Islet of Langerhans (tissue), 1 donor: ENCODE measurements at regions not wholly inside any gene's neighbourhood (a gene's known extent, or its start where the extent isn't known, plus 50 kb on each side); places are given as distances from the start of the nearest gene placed in this dataset.

Source experiments
- FAIRE-seq: peaks from one replicate; lab custom pipeline; 2011; peaks lifted over from hg19 to GRCh38; lab: Jason Lieb, UNC

DNA sequence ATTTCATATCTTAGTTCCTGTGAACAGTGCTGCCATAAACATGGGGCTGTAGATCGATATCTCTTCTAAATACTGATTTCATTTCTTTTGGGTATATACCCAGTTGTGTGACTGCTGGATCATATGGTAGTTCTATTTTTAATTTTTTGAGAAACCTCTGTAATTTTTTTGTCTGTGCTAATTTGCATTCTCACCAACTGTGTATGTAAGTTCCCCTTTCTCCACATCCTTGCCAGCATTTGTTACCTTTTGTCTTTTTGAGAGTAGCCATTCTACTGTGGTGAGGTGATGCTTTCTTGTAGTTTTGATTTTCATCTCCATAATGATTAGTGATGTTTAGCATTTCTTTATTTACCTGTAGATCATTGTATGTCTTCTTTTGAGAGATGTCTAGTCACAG lies 2086.5 kb upstream of the TENM3 start:
- no peak for FAIRE-seq

DNA sequence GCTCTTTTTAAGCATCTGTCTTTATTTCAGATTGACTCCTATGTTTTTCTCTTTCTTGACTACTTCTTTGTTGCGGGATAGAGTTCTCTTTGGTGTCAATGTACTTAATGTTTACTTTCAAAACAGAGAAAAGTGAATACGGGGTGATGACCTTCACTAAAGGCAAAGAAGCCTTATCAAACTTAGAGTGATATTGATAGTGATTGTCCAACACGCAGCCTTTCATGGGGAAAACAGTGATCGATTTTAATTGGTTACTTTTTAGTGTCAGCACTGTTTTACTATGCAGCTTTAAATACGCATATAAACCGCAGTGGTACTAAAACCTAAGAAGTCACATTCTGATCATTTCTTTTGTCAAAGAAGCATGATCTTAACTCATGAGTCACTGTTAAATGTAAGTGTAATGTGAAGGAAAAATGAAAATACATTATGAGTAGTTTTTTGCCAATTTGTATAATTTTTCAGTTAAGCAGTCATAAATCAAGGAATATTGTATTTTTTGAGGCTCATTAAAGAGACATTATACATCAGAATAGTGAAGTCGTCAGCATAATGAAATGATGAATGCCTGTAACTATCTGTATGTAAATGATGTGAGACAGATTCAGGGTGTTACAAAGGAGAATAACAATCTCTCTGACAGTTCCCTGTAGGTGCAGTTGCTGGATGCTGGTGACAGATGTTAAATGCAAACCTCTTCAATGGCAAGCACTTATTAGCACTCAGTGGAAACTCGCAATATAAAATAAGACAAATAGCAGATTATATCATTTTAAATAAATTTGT lies 2082.8 kb upstream of the TENM3 start:
- no peak for FAIRE-seq

DNA sequence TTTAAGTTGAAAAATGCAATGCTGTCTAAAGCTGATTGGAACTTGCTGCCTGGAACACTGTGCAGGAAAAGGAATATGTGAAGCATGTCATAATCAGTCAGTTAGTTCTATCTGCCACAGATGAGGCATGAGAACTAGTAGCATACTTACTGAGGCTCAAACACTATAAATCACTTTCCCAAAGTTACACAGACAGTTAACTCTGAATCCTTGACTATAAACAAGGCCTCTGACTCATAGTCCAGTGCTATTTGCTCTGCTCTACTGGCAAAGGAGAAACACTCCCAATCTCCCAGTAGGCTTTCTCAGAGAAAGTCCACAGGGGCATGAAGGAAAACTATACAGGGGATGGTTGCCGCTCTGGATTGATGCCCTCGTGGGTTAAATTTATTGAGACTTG lies 2078.4 kb upstream of the TENM3 start:
- FAIRE-seq = no peak

DNA sequence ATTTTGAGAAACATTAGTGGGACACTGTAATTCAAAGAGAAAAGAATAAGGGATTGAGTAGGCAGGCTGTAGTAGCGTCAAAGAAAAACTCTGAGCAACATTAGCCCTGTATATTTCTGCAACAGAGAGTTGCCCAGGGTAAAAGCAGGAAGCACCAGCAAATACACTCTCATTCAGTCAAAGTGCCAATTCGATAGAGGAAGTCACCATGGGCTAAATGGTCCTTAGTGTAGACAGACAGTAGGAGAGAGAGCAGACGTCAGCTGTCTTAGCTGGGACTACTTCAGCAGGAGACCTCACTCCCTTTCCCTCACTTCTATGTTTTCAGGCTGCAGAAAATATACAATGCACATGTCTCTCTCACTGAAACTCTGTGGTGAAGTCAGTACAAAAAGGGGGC lies 2073.8 kb upstream of the TENM3 start:
- no peak for FAIRE-seq

DNA sequence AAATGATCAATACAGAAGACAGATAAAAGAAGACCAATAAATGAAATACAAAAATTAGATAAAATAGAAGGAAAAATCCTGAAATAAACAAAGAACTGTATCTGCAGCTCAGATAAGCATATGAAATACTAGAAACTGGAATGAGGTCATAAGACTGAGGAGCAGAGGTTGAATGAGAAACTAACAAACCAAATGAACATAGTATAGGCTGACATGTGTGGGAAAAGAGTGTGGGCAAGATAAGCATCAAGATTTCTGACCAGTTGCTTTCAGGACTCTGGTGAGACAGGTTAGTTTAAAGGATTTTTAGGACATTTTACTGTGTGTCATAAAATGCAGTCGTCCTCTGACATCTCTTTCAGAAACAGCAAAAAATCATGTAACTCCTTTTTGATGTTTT lies 2073.2 kb upstream of the TENM3 start:
- FAIRE-seq = no peak

DNA sequence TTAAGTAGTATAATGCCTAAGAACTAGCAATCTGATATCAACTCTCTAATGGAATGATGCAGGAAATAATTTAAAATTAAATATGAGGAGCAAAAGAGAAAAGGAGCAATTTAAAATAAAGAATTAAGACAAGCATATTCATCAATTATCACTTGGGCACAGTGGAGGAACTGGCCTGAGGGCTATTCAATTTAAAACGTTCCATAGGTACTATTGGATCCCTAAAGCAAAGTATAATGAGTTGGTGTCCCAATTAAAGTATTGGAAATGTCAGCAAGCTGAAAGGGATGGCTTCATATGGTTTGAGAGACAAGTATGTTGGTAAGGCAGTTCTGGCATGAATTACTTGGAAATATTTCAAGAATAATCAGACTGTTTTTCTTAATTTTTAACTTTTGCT lies 2064.1 kb upstream of the TENM3 start:
- FAIRE-seq = no peak

DNA sequence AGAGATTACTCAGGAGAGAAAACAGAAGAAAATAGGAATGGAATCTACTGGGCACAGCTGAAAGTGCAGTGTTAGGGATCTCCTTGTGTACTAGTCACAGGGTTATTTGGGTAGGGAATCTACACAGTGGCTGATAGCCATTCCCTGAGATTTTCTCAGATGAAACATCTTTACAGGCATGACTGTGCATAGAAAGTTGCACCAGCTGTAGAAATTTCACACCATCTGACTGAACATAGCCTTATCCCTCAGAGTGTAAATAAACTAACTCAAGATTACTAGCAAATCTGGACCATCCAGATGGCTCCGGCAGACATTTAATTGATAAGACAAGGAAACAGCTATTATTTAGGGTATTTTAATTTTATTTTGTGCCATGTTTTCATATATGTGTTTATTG lies 2053.5 kb upstream of the TENM3 start:
- no peak for FAIRE-seq

DNA sequence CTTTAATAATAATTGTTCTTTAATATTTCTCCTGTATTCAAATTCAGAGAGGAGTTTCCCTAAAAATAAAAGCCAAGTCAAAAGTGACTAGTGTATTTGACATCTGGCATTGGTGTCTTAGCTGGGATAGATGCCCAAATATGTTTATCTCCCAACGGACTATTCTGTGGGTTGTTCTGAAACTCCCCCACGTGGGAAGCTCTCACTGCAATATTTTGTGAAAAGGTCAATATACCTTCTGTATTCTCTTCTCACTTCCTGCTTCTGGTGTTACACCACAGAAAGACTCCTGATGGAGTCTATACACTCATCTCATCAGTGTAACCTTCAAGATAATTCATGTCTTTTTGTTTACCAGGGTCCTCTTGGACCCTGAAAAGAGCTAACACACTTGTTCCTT lies 2052.8 kb upstream of the TENM3 start:
- FAIRE-seq = no peak

DNA sequence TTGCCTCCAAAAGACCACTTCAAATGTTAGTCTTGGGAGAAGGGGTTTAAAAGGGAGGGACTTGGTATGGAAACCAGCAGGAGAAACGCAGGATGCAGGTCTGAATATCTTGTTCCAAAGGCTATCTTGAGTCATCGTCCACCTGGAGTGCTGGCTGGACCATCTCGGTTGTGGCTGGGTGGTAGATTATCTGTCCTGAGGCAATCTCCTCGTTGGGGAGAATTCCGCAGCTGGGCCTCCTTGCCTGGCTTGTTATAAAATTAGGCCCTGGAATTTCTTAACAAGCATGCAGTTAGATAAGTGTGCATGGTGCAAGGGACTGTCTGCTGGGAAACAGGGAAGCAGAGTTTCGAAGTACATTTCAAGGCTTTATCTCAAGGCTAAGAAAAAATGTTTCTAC lies 2045.7 kb upstream of the TENM3 start:
- FAIRE-seq = no peak

DNA sequence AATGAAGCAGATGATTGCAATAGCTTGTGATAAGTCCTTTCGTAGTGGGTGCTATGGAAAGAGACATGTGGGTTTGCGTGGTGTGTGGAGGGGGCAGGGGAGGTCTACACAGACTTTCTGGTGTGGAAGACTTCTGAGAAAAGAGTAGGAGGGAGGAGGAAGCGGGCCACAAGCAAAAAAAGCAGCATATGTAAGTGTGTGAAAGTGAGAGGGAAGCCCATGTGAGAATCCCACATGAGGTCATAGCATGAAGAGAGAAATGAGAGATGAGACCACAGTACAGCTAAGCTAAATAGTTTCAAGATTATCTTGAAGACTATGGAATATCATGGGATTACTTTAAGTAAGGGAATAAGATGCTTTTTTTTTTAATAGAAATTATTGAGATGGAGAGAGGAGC lies 2039.9 kb upstream of the TENM3 start:
- FAIRE-seq = no peak

DNA sequence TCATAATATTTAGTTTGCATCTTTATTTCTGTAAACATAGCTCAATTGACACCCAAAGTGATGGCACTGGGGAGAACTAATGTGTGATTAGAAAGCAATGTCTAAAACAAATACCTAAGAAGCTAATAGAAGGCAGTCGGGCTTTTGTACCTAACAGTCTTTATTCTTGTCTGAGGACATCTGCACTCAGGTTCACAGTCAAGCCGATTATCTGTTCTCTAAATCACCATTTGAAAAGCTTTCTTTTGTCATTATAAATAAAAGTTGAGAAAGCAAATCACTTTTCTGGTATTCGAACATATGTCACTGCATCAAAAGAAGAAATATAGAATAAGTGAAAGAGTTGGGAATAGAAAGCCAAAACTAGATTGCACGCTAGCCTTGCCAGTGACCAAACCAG lies 2037.9 kb upstream of the TENM3 start:
- no peak for FAIRE-seq

DNA sequence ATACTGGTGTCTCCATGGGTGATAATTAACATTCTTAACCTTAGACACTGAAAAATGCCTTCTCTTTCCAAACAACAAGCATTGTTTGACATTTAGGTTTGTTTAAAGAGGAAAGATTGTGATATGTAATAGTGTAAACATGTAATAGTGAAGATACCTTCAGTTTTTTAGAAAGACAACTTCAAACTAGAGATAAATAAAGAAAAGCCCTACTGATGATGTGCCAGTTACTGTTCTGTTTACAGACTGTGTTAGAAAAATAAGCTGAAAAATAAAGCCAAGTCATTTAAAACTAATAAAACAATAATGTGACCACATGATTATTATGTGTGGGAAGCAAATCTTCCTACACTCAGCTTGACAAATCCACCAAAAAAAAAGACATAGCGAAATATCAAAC lies 2035.3 kb upstream of the TENM3 start:
- FAIRE-seq = no peak

DNA sequence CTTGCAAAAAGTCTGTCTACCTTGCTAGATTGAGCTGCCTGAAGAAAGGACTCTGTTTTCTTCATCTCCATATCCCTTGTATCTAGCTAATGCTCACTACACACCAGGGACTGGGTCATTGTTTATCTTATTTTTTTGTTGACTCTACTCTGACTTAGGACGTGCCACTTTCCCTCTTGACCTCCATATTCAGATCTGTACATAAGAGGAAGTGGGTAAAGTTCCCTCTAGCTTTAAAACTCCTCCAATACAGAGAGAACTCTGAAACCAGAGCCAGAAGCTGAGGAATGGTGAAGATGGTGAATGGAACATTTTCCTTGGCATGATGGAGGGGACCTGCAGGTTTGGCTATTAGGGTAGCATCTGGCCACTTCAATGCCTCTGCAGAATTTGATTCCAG lies 2026.1 kb upstream of the TENM3 start:
- FAIRE-seq = no peak

DNA sequence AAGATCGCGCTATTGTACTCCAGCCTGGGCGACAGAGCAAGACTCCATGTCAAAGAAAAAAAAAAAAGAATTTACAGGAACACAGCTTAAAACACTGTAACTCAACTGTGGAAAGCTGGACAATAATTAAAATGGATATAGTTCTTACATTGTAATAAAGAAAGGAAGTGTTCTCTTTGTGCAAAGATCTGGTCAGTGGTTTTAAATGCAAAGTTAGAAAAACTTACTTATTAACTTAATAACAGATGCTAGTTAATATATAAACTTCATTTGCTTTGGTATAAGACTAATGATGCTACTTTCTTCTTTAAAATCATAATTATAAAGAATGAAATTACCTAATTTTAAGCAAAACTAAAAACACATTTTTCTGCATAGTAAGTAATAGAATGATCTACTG lies 2024.1 kb upstream of the TENM3 start:
- no peak for FAIRE-seq

DNA sequence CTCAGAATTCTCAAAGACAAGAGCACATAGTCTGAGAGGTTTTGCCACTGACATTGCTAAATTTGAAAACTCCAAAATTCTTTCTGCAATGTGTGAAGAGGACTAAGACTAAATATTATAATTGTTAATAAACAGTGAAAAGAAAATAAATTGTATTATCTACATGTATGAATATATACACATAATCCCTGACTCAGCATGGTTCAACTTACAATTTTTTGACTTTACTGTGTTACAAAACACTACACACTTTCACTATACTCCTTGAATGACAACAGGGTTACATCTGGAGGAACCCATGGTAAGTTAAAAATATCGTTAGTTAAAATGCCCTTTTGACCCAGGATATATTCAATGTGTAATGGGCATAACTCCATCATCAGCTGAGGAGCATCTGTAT lies 2017.2 kb upstream of the TENM3 start:
- no peak for FAIRE-seq

DNA sequence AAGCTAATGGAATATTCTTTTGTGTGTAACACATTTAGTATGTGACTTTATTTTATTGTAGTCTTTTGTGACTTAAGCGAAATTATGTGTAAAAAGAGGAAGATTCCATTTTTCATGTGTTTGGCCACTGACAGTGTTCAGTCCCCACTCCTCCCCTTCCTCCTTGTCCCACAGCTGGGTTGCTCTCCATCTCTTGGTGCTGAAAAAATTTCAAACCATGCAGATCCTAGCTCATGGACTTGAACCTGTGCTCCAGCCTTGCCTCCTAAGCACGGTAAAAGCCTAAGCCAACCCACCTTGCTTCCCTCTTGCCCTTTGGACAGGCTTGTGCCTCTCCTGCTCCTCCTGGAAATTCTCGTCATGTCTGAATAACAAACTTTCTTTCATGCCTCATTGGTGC lies 2008.5 kb upstream of the TENM3 start:
- no peak for FAIRE-seq

DNA sequence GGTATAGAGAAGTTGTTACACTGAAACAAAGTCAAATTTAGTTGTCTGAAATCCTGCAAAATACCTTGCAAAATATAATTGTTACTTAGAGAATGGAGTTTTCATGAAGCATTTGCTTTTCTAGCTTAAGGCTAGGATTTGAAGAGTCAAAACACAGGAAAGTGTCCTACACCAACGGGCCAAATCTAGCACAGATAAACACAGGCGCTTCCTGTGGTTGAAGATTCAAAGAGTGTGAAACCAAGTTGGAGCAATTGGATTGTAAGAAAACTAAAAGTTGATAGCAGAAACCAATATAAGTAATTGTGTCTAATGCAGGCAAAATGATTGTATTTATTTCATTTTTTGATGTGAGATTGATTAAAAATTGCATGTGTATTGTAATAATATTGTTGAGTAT lies 2002.5 kb upstream of the TENM3 start:
- FAIRE-seq = no peak

DNA sequence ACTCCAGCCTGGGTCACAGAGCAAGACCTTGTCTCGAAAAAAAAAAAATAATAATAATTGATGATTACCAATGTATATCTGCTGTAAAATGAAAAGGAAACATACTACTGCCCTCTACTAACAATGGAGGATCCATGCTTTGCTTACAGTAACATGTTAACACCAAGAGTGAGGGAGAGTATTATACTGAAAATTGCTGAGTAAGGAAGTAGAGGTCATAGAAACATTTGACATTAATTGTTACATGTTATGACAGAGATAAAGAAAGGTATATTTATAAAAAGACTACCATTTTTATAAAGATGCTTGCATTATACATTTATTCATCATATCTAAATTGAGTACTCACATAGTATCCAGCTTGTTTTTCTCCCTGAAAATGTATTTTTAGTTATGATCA lies 1989.8 kb upstream of the TENM3 start:
- no peak for FAIRE-seq

DNA sequence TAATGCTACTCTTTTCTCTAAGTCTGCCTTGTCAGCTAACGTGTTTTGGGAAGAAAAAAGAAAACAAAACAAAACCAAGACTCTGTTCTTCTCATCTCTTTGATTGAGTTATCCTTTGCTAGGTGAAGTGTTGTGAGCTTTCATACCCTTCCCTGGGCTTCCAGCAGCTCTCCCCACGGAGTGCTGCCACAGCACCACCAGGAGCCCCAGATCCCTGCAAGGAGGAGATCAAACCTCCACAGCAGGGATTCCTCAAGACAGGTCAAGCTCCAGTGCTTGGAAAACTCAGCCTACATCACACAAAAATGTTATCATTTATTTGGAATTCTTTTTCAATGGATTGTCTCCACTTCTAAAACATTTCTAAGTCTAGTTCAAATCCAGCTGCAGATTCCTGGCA lies 1981.9 kb upstream of the TENM3 start:
- no peak for FAIRE-seq

DNA sequence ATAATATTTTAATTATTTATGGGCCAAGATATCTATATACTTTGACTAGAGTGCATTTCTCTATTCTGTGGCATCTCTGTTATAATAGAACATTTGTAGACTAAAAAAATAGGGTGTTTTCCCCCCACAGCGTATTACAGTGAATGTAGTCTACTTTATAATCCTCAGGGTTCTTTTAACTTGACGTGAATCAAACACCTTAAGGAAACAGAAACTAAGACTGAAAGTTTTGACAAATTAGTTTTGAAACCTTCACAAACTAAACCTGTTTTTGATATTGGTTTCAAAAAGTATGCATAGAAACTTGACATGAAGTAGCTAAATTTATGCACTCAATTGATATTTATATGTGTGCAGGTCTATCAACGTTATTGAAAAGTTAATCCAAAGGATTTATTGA lies 1963.1 kb upstream of the TENM3 start:
- no peak for FAIRE-seq

DNA sequence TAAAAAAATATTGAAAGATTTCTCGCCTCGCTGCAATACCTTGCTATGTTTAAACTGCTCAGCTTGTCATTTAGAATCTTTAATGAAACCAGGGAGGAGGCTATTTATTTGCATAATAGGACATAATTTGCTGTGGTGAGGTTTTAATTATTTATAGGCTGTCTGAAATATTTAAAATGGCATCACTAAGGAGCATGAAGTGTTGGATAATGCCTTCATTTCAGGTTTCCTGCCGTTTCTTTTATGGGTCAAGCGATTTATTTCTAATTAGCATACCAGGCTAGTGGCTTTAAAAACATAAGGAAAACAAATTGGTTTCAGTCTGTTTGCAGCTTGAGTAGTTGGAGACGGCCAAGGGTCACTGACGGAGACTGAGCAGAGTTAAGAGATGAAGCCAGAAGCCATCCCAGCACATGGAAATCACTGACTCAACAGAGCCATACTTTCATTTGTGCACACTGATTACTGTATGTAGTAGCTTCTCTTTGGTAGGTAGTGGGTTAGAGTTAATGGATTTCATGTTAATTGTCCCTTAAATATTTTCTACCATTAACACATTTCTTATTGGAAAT lies 1962.4 kb upstream of the TENM3 start:
- FAIRE-seq = no peak

DNA sequence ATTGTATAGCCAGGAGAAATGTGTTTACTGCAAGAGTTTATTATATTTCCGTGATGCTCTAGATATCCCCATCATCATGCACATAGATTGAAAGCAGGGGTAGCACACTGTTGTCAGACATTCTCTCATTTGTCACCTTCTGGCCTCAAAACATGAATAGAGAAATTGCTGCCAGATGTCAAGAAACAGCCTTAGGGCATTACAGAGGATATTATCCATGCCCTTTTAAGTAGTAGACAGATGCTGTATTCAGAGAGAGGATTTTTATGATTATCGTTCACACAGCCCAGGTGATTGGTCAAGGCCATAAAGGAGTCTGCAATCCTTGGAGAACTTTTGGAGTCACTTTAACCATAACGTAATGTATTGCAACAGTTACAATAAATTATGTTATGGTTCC lies 1961.5 kb upstream of the TENM3 start:
- FAIRE-seq = no peak

DNA sequence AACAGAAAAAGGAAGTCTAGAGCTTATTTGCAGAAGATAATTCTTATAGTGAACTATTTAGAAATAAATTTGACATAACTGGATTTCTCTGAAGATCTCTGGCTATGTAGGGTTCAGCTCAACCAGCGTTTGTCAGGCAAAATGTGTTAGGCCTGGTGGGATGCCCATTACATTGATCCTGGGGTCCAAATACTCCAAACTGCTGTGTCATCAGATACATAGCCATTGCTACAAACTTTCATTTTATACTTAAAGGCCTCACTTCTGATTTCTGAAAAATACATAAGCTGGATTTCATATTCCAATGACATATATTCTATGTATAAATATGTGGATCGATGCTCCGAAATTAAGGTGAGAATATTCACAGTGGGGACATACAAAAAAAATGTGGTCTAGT lies 1958.9 kb upstream of the TENM3 start:
- FAIRE-seq = no peak

DNA sequence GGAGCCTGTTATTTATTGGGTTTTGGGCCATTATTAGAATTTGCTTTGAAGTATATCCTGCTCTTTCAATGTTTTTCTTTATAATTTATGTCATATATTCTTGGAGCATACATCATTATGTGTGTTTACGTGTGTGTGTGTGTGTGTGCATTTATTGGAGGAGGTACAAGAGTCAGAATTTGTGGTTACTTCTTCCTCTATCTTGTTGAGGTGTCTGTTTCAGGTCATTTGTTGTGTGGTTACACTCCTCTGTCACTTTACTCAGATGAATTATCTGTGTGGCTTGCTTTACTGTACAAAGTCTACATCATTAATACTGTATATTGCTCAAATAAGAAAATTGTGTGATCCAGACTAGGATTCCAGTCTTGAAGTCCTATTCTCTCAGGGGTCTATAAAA lies 1957.4 kb upstream of the TENM3 start:
- no peak for FAIRE-seq

DNA sequence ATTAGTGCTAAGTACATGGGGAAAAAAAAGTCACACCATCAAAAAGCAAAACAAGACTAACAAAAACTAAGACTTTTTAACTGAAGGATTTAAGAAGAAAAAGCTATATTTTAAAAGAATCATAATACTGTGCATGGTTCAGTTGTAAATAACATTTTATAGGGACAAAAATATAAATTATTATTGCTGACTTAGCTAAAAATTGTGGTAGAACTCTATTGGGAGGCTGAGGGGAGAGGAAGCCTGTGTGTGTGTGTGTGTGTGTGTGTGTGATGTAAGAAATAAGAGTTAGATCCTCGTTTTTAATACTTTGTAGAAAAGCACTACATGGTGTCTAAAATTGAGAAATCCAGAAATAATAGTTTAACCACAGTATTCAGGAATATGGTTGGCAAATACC lies 1950.9 kb upstream of the TENM3 start:
- FAIRE-seq = no peak
